ENCODE measurements at regions not wholly inside any gene's neighbourhood (a gene's known extent, or its start where the extent isn't known, plus 50 kb on each side); places are given as distances from the start of the nearest gene placed in this dataset.

GRCh38 chr5:143701493-143701892 lies 110.5 kb upstream of the HMHB1 start:
- Histone ChIP-seq H4K5ac (ENCODE audit: insufficient read length, low read depth, low read length) (no peak overlapping the region), H3K23ac (ENCODE audit: insufficient read length) (no peak overlapping the region), H2BK12ac (ENCODE audit: low read depth, low read length) (no peak overlapping the region), H3K56ac (replicated peaks; ENCODE audit: insufficient read length, low read depth, low read length) (no peak overlapping the region), H3K4me1 (replicated peaks in 1 of 4; ENCODE audit: control insufficient read depth in 3 of 4, insufficient read depth in 4 of 4, low read length in 3 of 4) (no peaks in the 10 kb centered on the region), H4K91ac (replicated peaks; ENCODE audit: insufficient read length, low read length) (no peak overlapping the region), H3K14ac (ENCODE audit: insufficient read length) (no peak overlapping the region), H3K4me2 (ENCODE audit: insufficient read depth in 1 of 2, low read depth in 2 of 2, low read length in 2 of 2) (no peak overlapping the region), H4K8ac (ENCODE audit: extremely low read depth, insufficient read depth, low read length) (no peak overlapping the region), H3K79me2 (ENCODE audit: control insufficient read depth in 1 of 2, insufficient read depth in 2 of 2, low read length in 2 of 2) (no peaks in the 10 kb centered on the region), H2BK15ac (ENCODE audit: low read length) (no peak overlapping the region), H3K4ac (replicated peaks; ENCODE audit: insufficient read length, low read depth, low read length) (no peak overlapping the region), H3K9me3 (ENCODE audit: insufficient read depth in 2 of 2, low read depth in 1 of 2, low read length in 1 of 2) (no peaks in the 10 kb centered on the region), H3K4me3 (ENCODE audit: extremely low read depth in 1 of 4, insufficient read depth in 2 of 4, low read depth in 3 of 4, low read length in 4 of 4) (no peak overlapping the region), H3K79me1 (ENCODE audit: low read depth, low read length) (no peaks in the 10 kb centered on the region), H2BK120ac (replicated peaks; ENCODE audit: low read depth, low read length) (no peak overlapping the region), H3K23me2 (ENCODE audit: low read depth, low read length) (no peaks in the 10 kb centered on the region), H4K20me1 (replicated peaks in 1 of 2; ENCODE audit: control insufficient read depth in 1 of 2, insufficient read depth in 2 of 2, low read length in 2 of 2) (no peaks in the 10 kb centered on the region), H2AFZ (ENCODE audit: low read length) (no peak overlapping the region), H3K27ac (ENCODE audit: low read depth, low read length) (no peak overlapping the region), H3K9ac (replicated peaks in 1 of 4; ENCODE audit: extremely low read depth in 1 of 4, low read depth in 3 of 4, low read length in 3 of 4) (peak overlapping the region in 1 of 4 experiments; percentile 34; a peak in 1 of 7 replicates), H3K18ac (ENCODE audit: extremely low read depth, low read length) (no peak overlapping the region), H2BK5ac (ENCODE audit: low read depth, low read length) (no peak overlapping the region), H2AK5ac (ENCODE audit: low read depth, low read length) (no peak overlapping the region), H3K36me3 (ENCODE audit: control insufficient read depth in 2 of 4, insufficient read depth in 4 of 4, low read length in 3 of 4) (no peaks in the 10 kb centered on the region), H2BK20ac (ENCODE audit: low read length) (no peak overlapping the region), H3K27me3 (replicated peaks in 1 of 4; ENCODE audit: control insufficient read depth in 3 of 4, extremely low read depth in 1 of 4, insufficient read depth in 3 of 4, low read length in 3 of 4) (no peaks in the 10 kb centered on the region)
- FAIRE-seq: no peak
- 71% methylated on average over 1 of the region's 1 CpG; no CpG with 5 or more reads in 1 of the 2 experiments for WGBS, 2 experiments (ENCODE audit: extremely low coverage in 1 of 2, insufficient coverage in 1 of 2, insufficient read length in 1 of 2, insufficient replicate concordance in 2 of 2, low coverage in 1 of 2, low lambda C conversion rate in 2 of 2, missing lambda C conversion rate in 1 of 2)
- ChIA-PET CTCF (ENCODE audit: partially characterized antibody) (interaction anchor here (0.7 kb wide), 1 partner anchor 124 kb away, joined by 3 read pairs; no protein-coding TSS in a partner anchor), POLR2A (ENCODE audit: partially characterized antibody) (no interaction called here)
- DNase-seq (ENCODE audit: low read depth in 1 of 2, low spot score in 2 of 2): no peak
- TF ChIP-seq ZNF274 (IDR thresholded peaks at IDR 0.05; ENCODE audit: borderline replicate concordance, extremely low read depth, low read length) (no peak), SRF (IDR thresholded peaks at IDR 0.05; ENCODE audit: low read depth, low read length) (no peak), EGR1 (IDR thresholded peaks at IDR 0.05; ENCODE audit: borderline replicate concordance, low read depth, low read length) (no peak), CTBP2 (IDR thresholded peaks at IDR 0.05; ENCODE audit: borderline replicate concordance, insufficient read depth, insufficient read length, low read length) (no peak), SIX5 (IDR thresholded peaks at IDR 0.05; ENCODE audit: low read depth, low read length) (no peak), RXRA (IDR thresholded peaks at IDR 0.05; ENCODE audit: insufficient read depth, low read depth, low read length) (no peak), BRCA1 (IDR thresholded peaks at IDR 0.05; ENCODE audit: low read depth, low read length) (no peak), KDM5A (IDR thresholded peaks at IDR 0.05; ENCODE audit: low read length) (no peak), NRF1 (IDR thresholded peaks at IDR 0.05; ENCODE audit: low read depth, low read length) (no peak), TCF12 (IDR thresholded peaks at IDR 0.05; ENCODE audit: low read depth, low read length) (no peak), SAP30 (IDR thresholded peaks at IDR 0.05; ENCODE audit: insufficient read depth, insufficient replicate concordance, low read length) (no peak), TAF1 (IDR thresholded peaks at IDR 0.05; ENCODE audit: low read depth, low read length) (no peak), KDM4A (IDR thresholded peaks at IDR 0.05; ENCODE audit: low read depth, low read length, severe bottlenecking) (no peak), PHF8 (conservative IDR thresholded peaks at IDR 0.05; ENCODE audit: low read depth, low read length) (no peak)
- TF ChIP-seq, protein P1, sequence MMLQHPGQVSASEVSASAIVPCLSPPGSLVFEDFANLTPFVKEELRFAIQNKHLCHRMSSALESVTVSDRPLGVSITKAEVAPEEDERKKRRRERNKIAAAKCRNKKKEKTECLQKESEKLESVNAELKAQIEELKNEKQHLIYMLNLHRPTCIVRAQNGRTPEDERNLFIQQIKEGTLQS (IDR thresholded peaks at IDR 0.05; ENCODE audit: insufficient read depth, low read depth, low read length): no peak
